Heart right ventricle (tissue), 16 donors: ENCODE measurements at regions not wholly inside any gene's neighbourhood (a gene's known extent, or its start where the extent isn't known, plus 50 kb on each side); places are given as distances from the start of the nearest gene placed in this dataset.

Source experiments
- ATAC-seq, 8 donors: fragments of 200-7000 bp; cut with Tn5 transposase; one replicate each; pipeline ENCODE4 v1.9.1; 2020; ENCODE audit warnings: mild to moderate bottlenecking in 8 of 8, moderate library complexity in 8 of 8, moderate number of reproducible peaks in 1 of 8
- DNase-seq, 2 donors: peaks; one replicate each; pipeline ENCODE4 v3.0.0-alpha.2; 2020
- H3K27ac ChIP-seq, 10 donors: fragments of 200-600 bp; sonication (generic) in 2 of 10; one replicate each; pipeline versions ENCODE4 v1.5.0 to v1.8.0; 2020 to 2022; ENCODE audit warnings: mild to moderate bottlenecking in 3 of 10
- H3K27me3 ChIP-seq, 7 donors: fragments of 200-600 bp; one replicate each; pipeline ENCODE4 v1.8.0; 2021 to 2022; ENCODE audit warnings: mild to moderate bottlenecking in 2 of 7
- H3K36me3 ChIP-seq, 9 donors: fragments of 200-600 bp; sonication (generic) in 1 of 9; one replicate each; pipeline versions ENCODE4 v1.5.0 to v1.8.0; 2020 to 2022; ENCODE audit warnings: mild to moderate bottlenecking in 2 of 9
- H3K4me1 ChIP-seq, 9 donors: fragments of 200-600 bp; sonication (generic) in 1 of 9; one replicate each; pipeline versions ENCODE4 v1.5.0 to v1.8.0; 2020 to 2022; ENCODE audit warnings: mild to moderate bottlenecking in 4 of 9
- H3K4me3 ChIP-seq, 10 donors: fragments of 200-600 bp; sonication (generic) in 2 of 10; one replicate each; pipeline versions ENCODE4 v1.5.0 to v1.8.0; 2020 to 2022; ENCODE audit warnings: mild to moderate bottlenecking in 7 of 10, moderate library complexity in 2 of 10
- H3K9me3 ChIP-seq, 11 donors: fragments of 200-600 bp in 10 of 11; sonication (generic) in 2 of 11; one replicate each; pipeline versions ENCODE4 v1.5.0 to v1.8.0; 2013 to 2022; ENCODE audit warnings: mild to moderate bottlenecking in 2 of 11, control low read depth in 1 of 11, moderate library complexity in 1 of 11
- WGBS, 2 donors: extraction: QIAGEN DNeasy Blood & Tissue Kit; methylation state at CpG; one replicate each; pipeline ENCODE4 v1.1.7; 2013; ENCODE audit warnings: inconsistent platforms in 1 of 2; 5-methylcytosine and 5-hydroxymethylcytosine counted together
- intact Hi-C, 10 donors: fragments of 100-400 bp; cut with DNase I; formaldehyde crosslinking; loops; one replicate each; pipeline versions ENCODE4 v1.11.1 to v1.14.2; 2022
- TF ChIP-seq, protein P1 (sequence below), 9 donors: fragments of 200-600 bp; sonication (generic) in 2 of 9; IDR thresholded peaks; one replicate each; pipeline versions ENCODE4 v1.5.0 to v1.8.0; 2021 to 2022; ENCODE audit warnings: antibody characterized with exemption in 9 of 9, mild to moderate bottlenecking in 5 of 9, moderate library complexity in 1 of 9
- donor health status: Arrhythmogenic right ventricular cardiomyopathy.
- donor health status: ischemic (EF 13 %, LVEDD 7.1; RV severe dilation, severe dysfunction).
- donor health status: healthy with polysubstance abuse.
- donor health status: DM: no; HTN: yes; CAD: no.
- donor health status: DM: no; HTN: no; CAD: no.
- donor health status: ischemic (EF 25% LVEDD 6.9; RV normal size, moderate dysfunction).
- donor health status: ischemic (EF 25% LVEDD 5.7; RV mildly dilated, moderate dysfunction).
- donor health status: healthy.
- donor health status: DM: yes; HTN: yes; CAD: no.
- donor health status: Ischemic cardiomyopathy.
- donor health status: ischemic (EF 35%, LVEDD 5.7; RV mildly dilated, moderate dysfunction).
- donor health status: nonischemic (EF 11% LVEDD 7.7; RV severe dilation, severe dysfunction).
- donor health status: DM: yes; HTN: yes; CAD: no.
- donor health status: PGD.
- donor health status: ischemic (EF 29% LVEDD 5.4; RV normal size, mild dysfunction).
- donor health status: nonischemic (EF 23%, LVEDD 6.1; RV moderate dilation, normal function).

DNA sequence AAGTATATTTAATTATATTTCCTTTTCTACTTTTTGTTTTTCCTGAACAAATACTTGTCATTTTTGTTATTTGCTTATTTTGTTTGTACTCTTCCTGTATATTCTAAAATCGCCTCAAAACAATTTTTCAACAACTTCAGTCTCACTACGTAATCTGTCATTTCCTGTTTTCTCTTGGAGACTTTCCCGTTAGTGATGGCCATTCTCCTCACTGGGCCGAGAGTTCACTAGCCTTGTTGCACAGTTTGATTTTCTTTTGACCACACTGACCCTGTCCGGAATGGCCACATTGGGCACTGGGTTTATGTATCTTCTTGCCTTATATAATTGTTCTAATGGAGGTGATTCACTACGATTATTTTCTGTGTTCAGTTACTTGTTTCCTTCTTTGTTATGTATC, 726.1 kb downstream of the FAM181B start:
- 50 to 57% methylated on average over 6 of the region's 6 CpGs for WGBS, 2 donors
- TF ChIP-seq, protein P1, sequence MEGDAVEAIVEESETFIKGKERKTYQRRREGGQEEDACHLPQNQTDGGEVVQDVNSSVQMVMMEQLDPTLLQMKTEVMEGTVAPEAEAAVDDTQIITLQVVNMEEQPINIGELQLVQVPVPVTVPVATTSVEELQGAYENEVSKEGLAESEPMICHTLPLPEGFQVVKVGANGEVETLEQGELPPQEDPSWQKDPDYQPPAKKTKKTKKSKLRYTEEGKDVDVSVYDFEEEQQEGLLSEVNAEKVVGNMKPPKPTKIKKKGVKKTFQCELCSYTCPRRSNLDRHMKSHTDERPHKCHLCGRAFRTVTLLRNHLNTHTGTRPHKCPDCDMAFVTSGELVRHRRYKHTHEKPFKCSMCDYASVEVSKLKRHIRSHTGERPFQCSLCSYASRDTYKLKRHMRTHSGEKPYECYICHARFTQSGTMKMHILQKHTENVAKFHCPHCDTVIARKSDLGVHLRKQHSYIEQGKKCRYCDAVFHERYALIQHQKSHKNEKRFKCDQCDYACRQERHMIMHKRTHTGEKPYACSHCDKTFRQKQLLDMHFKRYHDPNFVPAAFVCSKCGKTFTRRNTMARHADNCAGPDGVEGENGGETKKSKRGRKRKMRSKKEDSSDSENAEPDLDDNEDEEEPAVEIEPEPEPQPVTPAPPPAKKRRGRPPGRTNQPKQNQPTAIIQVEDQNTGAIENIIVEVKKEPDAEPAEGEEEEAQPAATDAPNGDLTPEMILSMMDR (IDR thresholded peaks at IDR 0.05), result no peak
- H3K36me3 ChIP-seq, result no peaks in the 10 kb centered on the region
- no peak for DNase-seq
- H3K4me3 ChIP-seq, result no peak overlapping the region
- no peak overlapping the region for H3K27ac ChIP-seq
- H3K27me3 ChIP-seq, result no peaks in the 10 kb centered on the region
- ATAC-seq, result no peak
- no peaks in the 10 kb centered on the region for H3K9me3 ChIP-seq
- intact Hi-C loops, result no loop called here
- no peaks in the 10 kb centered on the region for H3K4me1 ChIP-seq

DNA sequence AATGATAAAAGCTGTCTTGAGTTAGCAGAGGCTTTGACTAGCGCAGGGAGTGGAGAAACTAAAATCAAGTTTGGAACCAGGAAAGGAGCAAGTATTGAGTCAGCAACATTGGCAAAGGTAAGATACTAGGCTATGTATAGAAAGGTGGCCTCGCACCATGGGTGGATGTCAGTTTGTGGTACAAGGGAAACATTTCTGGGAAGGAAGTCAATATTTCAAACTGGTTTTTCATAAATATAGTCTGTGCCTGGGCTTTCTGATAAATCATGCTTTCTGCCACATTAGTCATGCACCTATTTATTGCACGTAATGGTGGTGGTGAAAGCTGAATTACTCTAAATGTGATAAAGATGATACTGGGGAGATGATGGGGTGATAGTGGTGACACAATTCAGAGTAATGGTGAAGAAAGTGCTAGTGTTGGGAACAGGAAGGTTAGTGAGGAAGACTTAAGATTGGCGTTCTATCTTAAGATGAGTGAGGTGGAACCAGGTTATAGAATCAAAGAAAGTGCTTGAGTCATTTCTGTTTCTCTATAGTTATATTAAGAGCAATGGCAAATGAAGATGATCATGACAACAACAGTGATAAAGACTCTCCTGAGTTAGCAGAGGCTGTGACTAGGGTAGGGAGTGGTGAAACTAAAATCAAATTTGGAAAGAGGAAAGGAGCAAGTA, 729.0 kb downstream of the FAM181B start:
- TF ChIP-seq, protein P1 (IDR thresholded peaks at IDR 0.05), result no peak
- 89 to 91% methylated on average over 4 of the region's 4 CpGs for WGBS, 2 donors
- Histone ChIP-seq H3K27ac (no peak overlapping the region), H3K36me3 (no peaks in the 10 kb centered on the region), H3K4me3 (no peak overlapping the region), H3K4me1 (no peaks in the 10 kb centered on the region), H3K27me3 (no peaks in the 10 kb centered on the region), H3K9me3 (peaks cover 0 to 5% (median 0%) of the 10 kb centered on the region in 11 donors)
- ATAC-seq, result no peak
- intact Hi-C loops, result no loop called here
- DNase-seq, result no peak

DNA sequence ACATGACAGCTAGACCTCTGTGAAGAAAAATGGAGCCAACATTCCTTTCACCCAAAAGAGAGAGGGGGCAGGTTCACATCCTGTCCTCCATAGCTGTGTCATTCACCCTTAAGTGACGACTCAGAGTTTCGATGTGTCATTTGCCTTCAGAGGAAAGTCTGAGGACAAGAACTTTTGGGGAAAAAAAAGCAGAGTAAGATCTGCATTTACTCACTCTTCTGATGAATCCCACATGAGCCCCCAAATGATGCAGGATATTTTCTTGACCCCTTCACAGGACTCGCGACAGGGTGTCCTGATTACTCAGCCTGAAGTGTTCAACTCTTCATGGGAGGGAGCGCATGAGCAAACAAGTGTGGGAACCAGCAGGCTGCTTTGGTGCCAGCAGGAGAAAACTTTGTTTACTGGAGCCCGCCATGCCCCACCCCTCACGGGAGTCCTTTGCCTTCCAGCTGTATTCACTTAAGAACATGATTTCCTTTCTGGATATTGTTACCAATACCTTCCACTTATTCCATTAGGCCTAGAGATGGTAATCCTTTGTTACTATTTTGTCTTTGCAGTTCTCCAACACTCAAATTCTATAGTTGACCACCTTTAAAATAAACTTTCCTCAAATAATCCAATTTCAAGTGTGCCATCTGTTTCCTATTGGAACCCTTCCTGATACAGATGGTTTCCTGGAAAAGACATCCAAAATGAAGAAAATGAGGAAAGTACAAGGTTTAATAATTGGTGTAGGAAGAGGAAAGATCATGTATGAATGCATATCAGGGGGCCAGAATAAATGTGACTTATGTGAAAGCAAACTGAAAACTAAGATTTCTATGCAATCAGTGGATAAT, 729.8 kb downstream of the FAM181B start:
- Histone ChIP-seq H3K36me3 (no peaks in the 10 kb centered on the region), H3K9me3 (peaks cover 0 to 5% (median 0%) of the 10 kb centered on the region in 11 donors), H3K27me3 (no peaks in the 10 kb centered on the region), H3K4me3 (no peak overlapping the region), H3K4me1 (no peaks in the 10 kb centered on the region), H3K27ac (no peak overlapping the region)
- 78 to 85% methylated on average over 7 of the region's 7 CpGs for WGBS, 2 donors
- DNase-seq, result no peak
- TF ChIP-seq, protein P1 (IDR thresholded peaks at IDR 0.05), result no peak
- intact Hi-C loops, result no loop called here
- ATAC-seq, result no peak

DNA sequence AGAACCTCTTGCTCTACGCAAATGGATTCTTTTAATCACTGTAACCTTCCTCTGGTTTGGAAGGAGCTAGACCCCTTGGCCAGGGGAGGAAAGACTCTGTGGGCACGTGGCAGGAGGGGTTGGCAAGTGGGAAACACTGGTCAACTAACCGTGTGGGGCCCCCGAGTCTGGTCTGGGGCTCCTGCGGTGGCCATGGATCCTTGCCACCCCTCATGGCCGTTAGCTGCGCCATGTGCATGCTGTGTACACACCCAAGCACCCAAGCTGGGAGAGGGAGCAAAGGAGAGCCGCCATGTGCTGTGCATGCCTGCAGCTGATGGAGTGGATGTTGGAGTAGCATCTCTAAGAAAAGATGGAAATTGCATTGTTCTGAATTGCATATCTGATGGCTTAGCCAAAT, 730.6 kb downstream of the FAM181B start:
- Histone ChIP-seq H3K27ac (no peak overlapping the region), H3K4me3 (no peak overlapping the region), H3K36me3 (no peaks in the 10 kb centered on the region), H3K4me1 (no peaks in the 10 kb centered on the region), H3K9me3 (peaks cover 0 to 5% (median 0%) of the 10 kb centered on the region in 11 donors), H3K27me3 (no peaks in the 10 kb centered on the region)
- intact Hi-C loops, result no loop called here
- WGBS, 2 donors, result 85 to 92% methylated on average over 8 of the region's 8 CpGs
- ATAC-seq (no peak), DNase-seq (no peak)
- TF ChIP-seq, protein P1 (IDR thresholded peaks at IDR 0.05), result no peak
